HFF-Myc (cell line): ENCODE measurements at regions not wholly inside any gene's neighbourhood (a gene's known extent, or its start where the extent isn't known, plus 50 kb on each side); places are given as distances from the start of the nearest gene placed in this dataset.
A peak's percentile ranks its signal among the peaks of the same experiment; 100 is the strongest.
"Not testable (repeated sequence)": the region's sequence is repeated elsewhere in the genome, so short reads cannot be mapped to it uniquely, and the experiment has no call there.

ENCODE experiments used
- DNase-seq: peaks from one replicate; pipeline ENCODE4 v3.0.0-alpha.2; 2011; ENCODE audit warnings: low read depth; ENCODE audit errors: extremely low read depth
- H3K4me3 ChIP-seq: replicated peaks from 2 replicates; pipeline ENCODE4 v1.5.1; 2011; ENCODE audit warnings: low read depth, mild to moderate bottlenecking, control low read depth, low read length

GRCh38 chr1:149390173-149390926 is 84.5 kb upstream of the NBPF19 start:
- DNase-seq: peak; percentile 5
- peak overlapping the region; percentile 38 for H3K4me3 ChIP-seq

DNA sequence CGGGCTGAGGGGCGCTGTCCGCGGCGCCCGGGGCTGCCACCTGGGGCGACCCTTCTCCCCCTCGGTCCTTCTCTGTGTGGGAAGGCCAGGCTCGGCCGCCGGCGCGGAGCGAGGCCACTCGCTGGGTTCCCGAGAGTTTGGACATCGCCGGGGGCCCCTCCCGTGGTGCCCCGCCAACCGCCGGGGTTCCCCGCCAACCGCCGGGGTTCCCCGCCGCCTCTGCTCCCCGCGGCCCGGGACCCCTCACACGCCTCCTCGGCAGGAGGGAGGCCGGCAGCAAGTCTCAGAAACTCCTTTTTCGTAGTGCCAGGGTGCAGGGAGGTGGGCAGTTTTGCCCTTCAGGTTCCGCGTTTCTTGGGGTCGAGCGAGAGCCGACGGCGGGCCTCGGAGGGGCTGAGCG is 83.9 kb upstream of the NBPF19 start:
- DNase-seq: not testable (repeated sequence)
- H3K4me3 ChIP-seq: peak overlapping the region; percentile 38

DNA sequence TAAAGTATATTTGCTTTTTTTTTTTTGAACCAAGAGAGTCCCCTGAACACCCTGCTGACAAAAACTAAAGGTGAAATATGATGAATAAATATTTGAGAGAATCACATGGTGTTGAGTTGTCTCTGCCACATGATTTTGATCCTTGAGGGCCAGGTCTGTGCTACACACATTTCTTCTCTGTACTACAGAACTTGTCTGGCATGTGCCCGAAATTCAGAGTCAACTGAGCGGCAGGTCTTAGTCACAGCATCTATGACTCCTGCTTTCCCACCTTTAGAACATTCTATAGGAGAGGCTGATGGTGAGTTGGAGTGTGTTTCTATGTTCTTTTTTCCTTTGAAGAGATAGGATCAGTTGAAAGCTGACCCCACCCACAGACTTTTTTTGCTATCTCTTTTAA is 79.0 kb upstream of the NBPF19 start:
- H3K4me3 ChIP-seq, DNase-seq: not testable (repeated sequence)

DNA sequence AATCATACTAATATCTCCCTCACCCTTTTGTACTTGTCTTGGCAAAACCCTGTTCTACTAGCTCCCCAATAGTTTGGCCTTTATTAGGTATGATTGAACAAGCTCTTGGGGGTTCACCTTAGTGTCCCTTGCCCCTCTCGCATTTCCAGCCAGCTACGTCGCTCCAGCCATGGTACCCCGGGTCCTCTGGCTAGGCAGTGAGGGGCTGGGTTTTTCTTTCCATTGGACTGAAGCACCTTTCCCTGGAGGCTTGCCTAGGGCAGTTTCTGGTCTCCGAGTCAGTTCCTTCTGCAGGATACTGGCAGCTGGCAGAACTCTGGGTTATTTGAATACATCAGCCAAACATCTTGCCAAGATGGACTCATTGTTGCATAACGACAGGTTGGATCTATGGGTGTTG is 76.3 kb upstream of the NBPF19 start:
- H3K4me3 ChIP-seq, DNase-seq: not testable (repeated sequence)

DNA sequence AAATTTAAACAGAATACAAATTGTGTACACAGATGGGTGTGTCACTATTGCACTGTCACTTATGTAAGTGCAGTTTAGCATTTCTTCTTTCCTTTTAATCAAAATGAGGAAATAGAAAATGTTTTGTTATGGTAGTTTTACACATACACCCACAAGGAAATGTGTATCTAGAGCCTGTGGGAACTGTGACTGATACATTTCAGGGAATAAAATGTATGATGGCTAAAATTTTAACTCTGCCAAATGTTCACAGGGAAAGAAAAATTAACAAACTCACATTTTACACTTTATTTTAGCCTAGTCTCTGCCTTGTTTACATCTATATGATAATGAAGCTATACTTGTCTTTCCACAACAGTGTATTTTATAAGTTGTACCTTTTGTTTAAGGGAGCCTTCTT is 66.4 kb upstream of the NBPF19 start:
- H3K4me3 ChIP-seq, DNase-seq: not testable (repeated sequence)

GRCh38 chr1:149415373-149415772 is 59.5 kb upstream of the NBPF19 start:
- H3K4me3 ChIP-seq, DNase-seq: not testable (repeated sequence)

- DNase-seq, H3K4me3 ChIP-seq: not testable (repeated sequence)
Measured at GRCh38 chr1:149418782-149419181, 56.1 kb upstream of the NBPF19 start.

- not testable (repeated sequence) for H3K4me3 ChIP-seq, DNase-seq
Measured at GRCh38 chr1:149423122-149423521, 51.7 kb upstream of the NBPF19 start.
